ENCODE measurements at regions not wholly inside any gene's neighbourhood (a gene's known extent, or its start where the extent isn't known, plus 50 kb on each side); places are given as distances from the start of the nearest gene placed in this dataset.

GRCh38 chr1:163257763-163258162 is 55.0 kb upstream of the RGS5 start:
- no peak for DNase-seq (ENCODE audit: low read depth)

GRCh38 chr1:163258181-163258580 is 55.5 kb upstream of the RGS5 start:
- peak; percentile 52 for DNase-seq (ENCODE audit: low read depth)

GRCh38 chr1:163263818-163264655 is 57.7 kb upstream of the NUF2 start:
- no peak for DNase-seq (ENCODE audit: low read depth)

GRCh38 chr1:163265547-163265946 is 56.2 kb upstream of the NUF2 start:
- no peak for DNase-seq (ENCODE audit: low read depth)

GRCh38 chr1:163267962-163268361 is 53.8 kb upstream of the NUF2 start:
- no peak for DNase-seq (ENCODE audit: low read depth)

- DNase-seq (ENCODE audit: low read depth) = no peak
Observed at GRCh38 chr1:163271535-163271934, 50.2 kb upstream of the NUF2 start.
